ENCODE measurements at regions not wholly inside any gene's neighbourhood (a gene's known extent, or its start where the extent isn't known, plus 50 kb on each side); places are given as distances from the start of the nearest gene placed in this dataset.

DNA sequence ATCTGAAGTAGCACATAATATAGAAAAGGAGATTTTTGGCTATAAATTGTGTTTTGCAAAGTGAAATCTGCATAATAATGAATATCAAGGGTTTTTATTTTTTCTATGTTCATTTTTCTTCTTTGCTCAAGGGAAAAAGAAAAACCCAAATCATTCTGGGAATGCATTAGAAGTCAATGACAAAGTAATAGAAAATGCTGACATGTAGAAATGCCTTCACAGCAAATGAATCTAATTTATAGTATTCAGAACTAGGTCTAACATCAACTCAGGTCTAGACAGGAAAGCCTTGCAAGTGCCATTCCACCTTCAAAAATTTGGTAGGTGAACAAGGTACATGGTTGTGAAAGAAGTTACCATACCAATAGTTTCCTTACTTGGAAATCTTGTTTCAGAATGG is 831.5 kb upstream of the CELF4 start:
- no peak for TF ChIP-seq POLR2AphosphoS5 (IDR thresholded peaks at IDR 0.05)
- TF ChIP-seq POLR2A (IDR thresholded peaks at IDR 0.05), result no peak
- TF ChIP-seq, protein P1, sequence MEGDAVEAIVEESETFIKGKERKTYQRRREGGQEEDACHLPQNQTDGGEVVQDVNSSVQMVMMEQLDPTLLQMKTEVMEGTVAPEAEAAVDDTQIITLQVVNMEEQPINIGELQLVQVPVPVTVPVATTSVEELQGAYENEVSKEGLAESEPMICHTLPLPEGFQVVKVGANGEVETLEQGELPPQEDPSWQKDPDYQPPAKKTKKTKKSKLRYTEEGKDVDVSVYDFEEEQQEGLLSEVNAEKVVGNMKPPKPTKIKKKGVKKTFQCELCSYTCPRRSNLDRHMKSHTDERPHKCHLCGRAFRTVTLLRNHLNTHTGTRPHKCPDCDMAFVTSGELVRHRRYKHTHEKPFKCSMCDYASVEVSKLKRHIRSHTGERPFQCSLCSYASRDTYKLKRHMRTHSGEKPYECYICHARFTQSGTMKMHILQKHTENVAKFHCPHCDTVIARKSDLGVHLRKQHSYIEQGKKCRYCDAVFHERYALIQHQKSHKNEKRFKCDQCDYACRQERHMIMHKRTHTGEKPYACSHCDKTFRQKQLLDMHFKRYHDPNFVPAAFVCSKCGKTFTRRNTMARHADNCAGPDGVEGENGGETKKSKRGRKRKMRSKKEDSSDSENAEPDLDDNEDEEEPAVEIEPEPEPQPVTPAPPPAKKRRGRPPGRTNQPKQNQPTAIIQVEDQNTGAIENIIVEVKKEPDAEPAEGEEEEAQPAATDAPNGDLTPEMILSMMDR (IDR thresholded peaks at IDR 0.05), result no peak
